B cell (primary cell): ENCODE measurements at regions not wholly inside any gene's neighbourhood (a gene's known extent, or its start where the extent isn't known, plus 50 kb on each side); places are given as distances from the start of the nearest gene placed in this dataset.

Experiments
- ATAC-seq: fragments of 200-7000 bp; cut with Tn5 transposase; one replicate; pipeline ENCODE4 v1.10.0; 2021; ENCODE audit warnings: low read depth, mild to moderate bottlenecking, moderate number of reproducible peaks, moderate library complexity
- CTCF ChIA-PET: fragments of 350-600 bp; sonication (Branson Sonifier 250); formaldehyde crosslinking; loops from one replicate; lab custom pipeline; 2021; ENCODE audit warnings: antibody characterized with exemption, inconsistent platforms; lab: Charles Lee
- POLR2A ChIA-PET: fragments of 350-600 bp; sonication (Branson Sonifier 250); formaldehyde crosslinking; loops from one replicate; lab custom pipeline; 2021; ENCODE audit warnings: antibody characterized with exemption; lab: Charles Lee
- DNase-seq: peaks from one replicate; pipeline ENCODE4 v3.0.0; 2013
- H2AFZ ChIP-seq: 2 replicates; pipeline ENCODE4 v1.6.1; 2012; ENCODE audit warnings: mild to moderate bottlenecking, low read depth, low read length; ENCODE audit not compliant: insufficient read depth, poor library complexity, severe bottlenecking
- H3K27ac ChIP-seq, 2 donors: 1 replicate in 1 of 2; 2 replicates in 1 of 2; pipeline ENCODE4 v1.5.1; 2012 to 2013; ENCODE audit warnings: low read length in 2 of 2, mild to moderate bottlenecking in 2 of 2, moderate library complexity in 1 of 2
- H3K27me3 ChIP-seq, 4 experiments: fragments of 200-600 bp in 1 of 4; sonication (generic) in 1 of 4; replicated peaks in 1 of 4; 1 replicate in 2 of 4; 2 replicates in 2 of 4; pipeline versions ENCODE4 v1.6.1 to v1.7.0; 2013 to 2016; ENCODE audit warnings: low read length in 3 of 4, mild to moderate bottlenecking in 2 of 4, mixed read lengths in 1 of 4, moderate library complexity in 1 of 4; ENCODE audit not compliant: insufficient read depth in 4 of 4, control insufficient read depth in 3 of 4; ENCODE audit errors: control extremely low read depth in 1 of 4
- H3K36me3 ChIP-seq, 2 experiments: replicated peaks in 1 of 2; 1 replicate in 1 of 2; 2 replicates in 1 of 2; pipeline versions ENCODE4 v1.6.1 to v1.7.1; 2013; ENCODE audit warnings: low read length in 1 of 2; ENCODE audit not compliant: insufficient read depth in 2 of 2, control insufficient read depth in 1 of 2; ENCODE audit errors: control extremely low read depth in 1 of 2, extremely low read depth in 1 of 2
- H3K4me1 ChIP-seq, 2 donors: fragments of 200-600 bp in 1 of 2; sonication (generic) in 1 of 2; 1 replicate in 1 of 2; 2 replicates in 1 of 2; pipeline versions ENCODE4 v1.5.1 to v1.6.1; 2013 to 2017; ENCODE audit warnings: low read length in 2 of 2; ENCODE audit not compliant: control insufficient read depth in 2 of 2, insufficient read depth in 2 of 2
- H3K4me2 ChIP-seq: replicated peaks from 2 replicates; pipeline ENCODE3; 2012; ENCODE audit warnings: mild to moderate bottlenecking, low read depth, low read length; ENCODE audit not compliant: poor library complexity, severe bottlenecking
- H3K4me3 ChIP-seq, 5 experiments: fragments of 200-600 bp in 1 of 5; sonication (generic) in 1 of 5; 1 replicate in 3 of 5; 2 replicates in 2 of 5; pipeline versions ENCODE4 v1.5.1 to v1.7.0; 2011 to 2016; ENCODE audit warnings: low read length in 4 of 5, mild to moderate bottlenecking in 4 of 5, low read depth in 2 of 5, control low read depth in 1 of 5, moderate library complexity in 1 of 5; ENCODE audit not compliant: insufficient read depth in 1 of 5; ENCODE audit errors: control extremely low read depth in 1 of 5, extremely low read depth in 1 of 5
- H3K79me2 ChIP-seq: fragments of 200-600 bp; sonication (generic); one replicate; pipeline ENCODE4 v1.6.0; 2016; ENCODE audit warnings: low read length; ENCODE audit not compliant: control insufficient read depth, insufficient read depth
- H3K9ac ChIP-seq: fragments of 200-600 bp; sonication (generic); 2 replicates; pipeline ENCODE4 v1.6.1; 2017; ENCODE audit warnings: mild to moderate bottlenecking, low read length, moderate library complexity
- H3K9me3 ChIP-seq, 3 donors: one replicate each; pipeline versions ENCODE4 v1.6.1 to v1.7.1; 2013; ENCODE audit warnings: low read length in 2 of 3; ENCODE audit not compliant: control insufficient read depth in 2 of 3, insufficient read depth in 1 of 3; ENCODE audit errors: control extremely low read depth in 1 of 3
- H4K20me1 ChIP-seq: 2 replicates; pipeline ENCODE4 v1.6.0; 2012; ENCODE audit warnings: mild to moderate bottlenecking, low read length; ENCODE audit not compliant: insufficient read depth, control insufficient read depth, poor library complexity, severe bottlenecking
- H3K27ac Mint-ChIP-seq: one replicate; pipeline ENCODE4 v1.8.0; 2021; ENCODE audit warnings: mixed read lengths
- H3K27me3 Mint-ChIP-seq: one replicate; pipeline ENCODE4 v1.8.0; 2021; ENCODE audit warnings: mixed read lengths
- H3K4me1 Mint-ChIP-seq: one replicate; pipeline ENCODE4 v1.8.0; 2021; ENCODE audit warnings: mixed read lengths
- H3K4me3 Mint-ChIP-seq: one replicate; pipeline ENCODE4 v1.8.0; 2021; ENCODE audit warnings: mixed read lengths
- H3K9me3 Mint-ChIP-seq: one replicate; pipeline ENCODE4 v1.8.0; 2022; ENCODE audit warnings: mixed read lengths; ENCODE audit not compliant: insufficient read depth
- EZH2 ChIP-seq: IDR thresholded peaks from 2 replicates; pipeline ENCODE4 v1.6.1; 2012; ENCODE audit warnings: borderline replicate concordance, low read depth, mild to moderate bottlenecking, moderate library complexity, low read length; ENCODE audit not compliant: insufficient read depth, poor library complexity, severe bottlenecking
- WGBS: methylation state at CpG from one replicate; pipeline ENCODE4 v1.1.5; 2013; ENCODE audit warnings: missing lambda C conversion rate; ENCODE audit not compliant: insufficient coverage; 5-methylcytosine and 5-hydroxymethylcytosine counted together
- intact Hi-C: fragments of 100-400 bp; cut with micrococcal nuclease; formaldehyde crosslinking; loops from one replicate; pipeline ENCODE4 v1.10.0; 2022
- TF ChIP-seq, protein P1 (sequence below): fragments of 200-600 bp; IDR thresholded peaks from one replicate; pipeline ENCODE4 v1.8.0; 2022; ENCODE audit warnings: antibody characterized with exemption, mild to moderate bottlenecking

GRCh38 chr4:14184265-14184664 lies 556.7 kb upstream of the BOD1L1 start:
- Mint-ChIP-seq H3K4me1 (peaks cover 69% of the 10 kb centered on the region), H3K9me3 (peaks cover 2% of the 10 kb centered on the region), H3K27me3 (no peaks in the 10 kb centered on the region), H3K27ac (no peak overlapping the region), H3K4me3 (no peak overlapping the region)
- no peaks in the 10 kb centered on the region for H4K20me1 ChIP-seq
- no peaks in the 10 kb centered on the region for H3K27me3 ChIP-seq
- 41% methylated on average over 2 of the region's 3 CpGs for WGBS
- H3K79me2 ChIP-seq, result no peaks in the 10 kb centered on the region
- H3K27ac ChIP-seq, result no peak overlapping the region
- ATAC-seq (no peak), DNase-seq (no peak)
- intact Hi-C loops, result no loop called here
- no peak for TF ChIP-seq EZH2
- TF ChIP-seq, protein P1, sequence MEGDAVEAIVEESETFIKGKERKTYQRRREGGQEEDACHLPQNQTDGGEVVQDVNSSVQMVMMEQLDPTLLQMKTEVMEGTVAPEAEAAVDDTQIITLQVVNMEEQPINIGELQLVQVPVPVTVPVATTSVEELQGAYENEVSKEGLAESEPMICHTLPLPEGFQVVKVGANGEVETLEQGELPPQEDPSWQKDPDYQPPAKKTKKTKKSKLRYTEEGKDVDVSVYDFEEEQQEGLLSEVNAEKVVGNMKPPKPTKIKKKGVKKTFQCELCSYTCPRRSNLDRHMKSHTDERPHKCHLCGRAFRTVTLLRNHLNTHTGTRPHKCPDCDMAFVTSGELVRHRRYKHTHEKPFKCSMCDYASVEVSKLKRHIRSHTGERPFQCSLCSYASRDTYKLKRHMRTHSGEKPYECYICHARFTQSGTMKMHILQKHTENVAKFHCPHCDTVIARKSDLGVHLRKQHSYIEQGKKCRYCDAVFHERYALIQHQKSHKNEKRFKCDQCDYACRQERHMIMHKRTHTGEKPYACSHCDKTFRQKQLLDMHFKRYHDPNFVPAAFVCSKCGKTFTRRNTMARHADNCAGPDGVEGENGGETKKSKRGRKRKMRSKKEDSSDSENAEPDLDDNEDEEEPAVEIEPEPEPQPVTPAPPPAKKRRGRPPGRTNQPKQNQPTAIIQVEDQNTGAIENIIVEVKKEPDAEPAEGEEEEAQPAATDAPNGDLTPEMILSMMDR, result no peak
- peaks cover 0 to 5% (median 0%) of the 10 kb centered on the region in 3 donors for H3K9me3 ChIP-seq
- no peak overlapping the region for H3K4me2 ChIP-seq
- H3K4me3 ChIP-seq, result no peak overlapping the region
- no peak overlapping the region for H3K9ac ChIP-seq
- no peaks in the 10 kb centered on the region for H3K36me3 ChIP-seq
- peaks cover 41 to 45% of the 10 kb centered on the region in 2 donors for H3K4me1 ChIP-seq
- peak overlapping the region; percentile 43 for H2AFZ ChIP-seq
- POLR2A ChIA-PET, result interaction anchor here (0.6 kb wide), 1 partner anchor 21 kb away, joined by 3 read pairs; no protein-coding TSS in a partner anchor
- CTCF ChIA-PET, result no interaction called here

GRCh38 chr4:14184767-14185166 lies 557.2 kb upstream of the BOD1L1 start:
- no peak overlapping the region for H3K4me3 ChIP-seq
- intact Hi-C loops, result no loop called here
- CTCF ChIA-PET, result no interaction called here
- Mint-ChIP-seq H3K27me3 (no peaks in the 10 kb centered on the region), H3K27ac (no peak overlapping the region), H3K9me3 (peaks cover 2% of the 10 kb centered on the region), H3K4me1 (peaks cover 64% of the 10 kb centered on the region), H3K4me3 (no peak overlapping the region)
- H3K9me3 ChIP-seq, result peaks cover 0 to 5% (median 0%) of the 10 kb centered on the region in 3 donors
- H3K9ac ChIP-seq, result no peak overlapping the region
- POLR2A ChIA-PET, result interaction anchor here (0.6 kb wide), 1 partner anchor 22 kb away, joined by 3 read pairs; no protein-coding TSS in a partner anchor
- no peaks in the 10 kb centered on the region for H3K27me3 ChIP-seq
- H3K36me3 ChIP-seq, result no peaks in the 10 kb centered on the region
- H3K4me1 ChIP-seq, result peaks cover 36 to 40% of the 10 kb centered on the region in 2 donors
- TF ChIP-seq, protein P1, result no peak
- no peak for TF ChIP-seq EZH2
- no peaks in the 10 kb centered on the region for H3K79me2 ChIP-seq
- no peak overlapping the region for H3K27ac ChIP-seq
- H4K20me1 ChIP-seq, result no peaks in the 10 kb centered on the region
- no peak overlapping the region for H3K4me2 ChIP-seq
- DNase-seq (no peak), ATAC-seq (no peak)
- WGBS, result no CpG with 5 or more reads among the region's 2 CpGs
- peak overlapping the region; percentile 43 for H2AFZ ChIP-seq
